HCT116 (cell line): ENCODE measurements at regions not wholly inside any gene's neighbourhood (a gene's known extent, or its start where the extent isn't known, plus 50 kb on each side); places are given as distances from the start of the nearest gene placed in this dataset.

Experiments used
- ATAC-seq: fragments of 200-7000 bp; cut with Tn5 transposase; 2 replicates; pipeline ENCODE4 v1.9.1; 2020; ENCODE audit warnings: mild to moderate bottlenecking, moderate library complexity
- BruUV-seq: library from RNA; stranded (reverse); fragments of 400-500 nt; replicated peaks from 2 replicates; lab custom pipeline; 2021; lab: Mats Ljungman, UMichigan
- CTCF ChIA-PET: fragments of 300-600 bp; sonication (Branson Sonifier 250); formaldehyde crosslinking; loops from one replicate; lab custom pipeline; 2021; ENCODE audit warnings: antibody characterized with exemption; lab: Charles Lee
- POLR2A ChIA-PET: fragments of 300-600, 350-600 bp; sonication (Branson Sonifier 250); formaldehyde crosslinking; loops from one replicate; lab custom pipeline; 2021; ENCODE audit warnings: antibody characterized with exemption; lab: Charles Lee
- RAD21 ChIA-PET, 2 experiments: fragments of 300-600 bp; sonication (Branson Sonifier 250); formaldehyde crosslinking; loops; one replicate each; lab custom pipeline; 2023; ENCODE audit warnings: low total read pairs in 2 of 2; ENCODE audit not compliant: uncharacterized antibody in 2 of 2, unreplicated experiment in 2 of 2, low non-redundant PET in 1 of 2; lab: Charles Lee
- DNase-seq: peaks from one replicate; pipeline ENCODE4 v3.0.0-alpha.2; 2010; ENCODE audit warnings: low read depth, low spot score
- H2AFZ ChIP-seq: fragments of 200-600 bp; shearing (Covaris generic), sonication (generic); 2 replicates; pipeline ENCODE4 v1.6.1; 2017; ENCODE audit warnings: low read depth, mixed run types, mixed read lengths, antibody characterized with exemption, low read length; ENCODE audit not compliant: poor library complexity, severe bottlenecking
- H3K27ac ChIP-seq: 2 replicates; pipeline ENCODE4 v1.5.1; 2012; ENCODE audit warnings: low read depth, low read length
- H3K27me3 ChIP-seq: fragments of 200-600 bp; sonication (generic); 2 replicates; pipeline ENCODE4 v1.6.1; 2016; ENCODE audit warnings: mixed run types, low read length, mixed read lengths; ENCODE audit not compliant: insufficient read depth
- H3K36me3 ChIP-seq, 2 experiments: fragments of 200-500 bp in 1 of 2; fragments of 200-600 bp in 1 of 2; sonication (Bioruptor generic) in 1 of 2; sonication (generic) in 1 of 2; 2 replicates each; pipeline versions ENCODE4 v1.5.1 to v1.6.1; 2014 to 2016; ENCODE audit warnings: low read length in 2 of 2, inconsistent platforms in 1 of 2, mixed read lengths in 1 of 2, mixed run types in 1 of 2; ENCODE audit not compliant: insufficient read depth in 2 of 2, control insufficient read depth in 1 of 2
- H3K4me1 ChIP-seq, 2 experiments: fragments of 200-600 bp in 1 of 2; sonication (generic) in 1 of 2; 2 replicates each; pipeline versions ENCODE4 v1.5.1 to v1.6.1; 2012 to 2017; ENCODE audit warnings: low read length in 2 of 2, inconsistent platforms in 1 of 2, mild to moderate bottlenecking in 1 of 2, mixed read lengths in 1 of 2, mixed run types in 1 of 2, moderate library complexity in 1 of 2; ENCODE audit not compliant: insufficient read depth in 2 of 2, control insufficient read depth in 1 of 2
- H3K4me2 ChIP-seq: fragments of 200-600 bp; sonication (generic); 2 replicates; pipeline ENCODE4 v1.6.1; 2017; ENCODE audit warnings: mixed run types, low read length, mixed read lengths
- H3K4me3 ChIP-seq, 2 experiments: fragments of 200-600 bp in 1 of 2; sonication (generic) in 1 of 2; replicated peaks in 1 of 2; 2 replicates each; pipeline ENCODE4 v1.5.1; 2011 to 2016; ENCODE audit warnings: low read length in 2 of 2, control low read depth in 1 of 2, low read depth in 1 of 2, mild to moderate bottlenecking in 1 of 2, mixed read lengths in 1 of 2, mixed run types in 1 of 2
- H3K79me2 ChIP-seq: fragments of 200-600 bp; sonication (generic); 2 replicates; pipeline ENCODE4 v1.6.1; 2017; ENCODE audit warnings: mild to moderate bottlenecking, mixed run types, low read length, moderate library complexity, mixed read lengths; ENCODE audit not compliant: insufficient read depth
- H3K9ac ChIP-seq: fragments of 200-600 bp; sonication (generic); 2 replicates; pipeline ENCODE4 v1.6.1; 2016; ENCODE audit warnings: low read length, mixed read lengths
- H3K9me2 ChIP-seq: fragments of 200-600 bp; sonication (generic), shearing (Covaris generic); 2 replicates; pipeline ENCODE4 v1.6.1; 2017; ENCODE audit warnings: mixed run types, mild to moderate bottlenecking, moderate library complexity; ENCODE audit not compliant: insufficient read depth
- H3K9me3 ChIP-seq, 2 experiments: fragments of 200-500 bp in 1 of 2; fragments of 200-600 bp in 1 of 2; sonication (Bioruptor generic) in 1 of 2; sonication (generic) in 1 of 2; 2 replicates each; pipeline ENCODE4 v1.6.1; 2014 to 2017; ENCODE audit warnings: low read length in 2 of 2, mixed read lengths in 2 of 2, inconsistent platforms in 1 of 2, low read depth in 1 of 2, mild to moderate bottlenecking in 1 of 2, mixed run types in 1 of 2, moderate library complexity in 1 of 2; ENCODE audit not compliant: control insufficient read depth in 1 of 2, insufficient read depth in 1 of 2
- H4K20me1 ChIP-seq: fragments of 200-600 bp; sonication (generic), shearing (Covaris generic); 2 replicates; pipeline ENCODE4 v1.6.1; 2017; ENCODE audit warnings: mixed run types, mild to moderate bottlenecking, moderate library complexity; ENCODE audit not compliant: insufficient read depth
- ATF3 ChIP-seq: IDR thresholded peaks from 2 replicates; pipeline ENCODE4 v1.6.1; 2012
- CEBPB ChIP-seq: IDR thresholded peaks from 2 replicates; pipeline ENCODE4 v1.6.1; 2012; ENCODE audit warnings: low read depth
- EGR1 ChIP-seq: IDR thresholded peaks from 2 replicates; pipeline ENCODE4 v1.6.1; 2012; ENCODE audit warnings: low read depth
- EZH2 ChIP-seq: fragments of 200-600 bp; sonication (generic); IDR thresholded peaks from 2 replicates; pipeline ENCODE4 v1.6.1; 2017; ENCODE audit warnings: antibody characterized with exemption, mixed run types
- EZH2phosphoT487 ChIP-seq: fragments of 200-600 bp; IDR thresholded peaks from 2 replicates; pipeline ENCODE4 v1.6.1; 2018; ENCODE audit warnings: antibody characterized with exemption, borderline replicate concordance
- FOSL1 ChIP-seq: IDR thresholded peaks from 2 replicates; pipeline ENCODE4 v1.6.1; 2012; ENCODE audit warnings: low read depth
- JUND ChIP-seq: IDR thresholded peaks from 2 replicates; pipeline ENCODE4 v1.6.1; 2012
- MAX ChIP-seq: IDR thresholded peaks from 2 replicates; pipeline ENCODE4 v1.6.1; 2012
- POLR2AphosphoS5 ChIP-seq: IDR thresholded peaks from 2 replicates; pipeline ENCODE4 v1.6.1; 2011; ENCODE audit warnings: mild to moderate bottlenecking, low read depth, low read length, moderate library complexity
- SIN3A ChIP-seq: IDR thresholded peaks from 2 replicates; pipeline ENCODE4 v1.6.1; 2012; ENCODE audit warnings: low read depth
- SRF ChIP-seq: IDR thresholded peaks from 2 replicates; pipeline ENCODE4 v1.6.1; 2012; ENCODE audit warnings: low read depth
- YY1 ChIP-seq: IDR thresholded peaks from 2 replicates; pipeline ENCODE4 v1.6.1; 2011; ENCODE audit warnings: low read length, low read depth, moderate library complexity, mild to moderate bottlenecking; ENCODE audit not compliant: insufficient replicate concordance; ENCODE audit errors: extremely low read depth
- ZFX ChIP-seq: fragments of 450-650 bp; IDR thresholded peaks from 2 replicates; pipeline ENCODE4 v1.6.1; 2017
- intact Hi-C: fragments of 100-400 bp; cut with micrococcal nuclease; formaldehyde crosslinking; loops from 2 replicates; pipeline ENCODE4 v1.10.0; 2022
- TF ChIP-seq, protein P1 (sequence below): IDR thresholded peaks from 2 replicates; pipeline ENCODE4 v1.6.1; 2012; ENCODE audit warnings: low read depth

- BruUV-seq, result no TSS peak
- Histone ChIP-seq H3K4me1 (no peaks in the 10 kb centered on the region), H3K27ac (no peak overlapping the region), H4K20me1 (no peaks in the 10 kb centered on the region), H3K9ac (no peak overlapping the region), H3K27me3 (no peaks in the 10 kb centered on the region), H3K79me2 (no peaks in the 10 kb centered on the region), H3K4me2 (no peak overlapping the region), H2AFZ (no peak overlapping the region), H3K36me3 (no peaks in the 10 kb centered on the region), H3K4me3 (no peak overlapping the region), H3K9me2 (no peaks in the 10 kb centered on the region), H3K9me3 (no peaks in the 10 kb centered on the region)
- ChIA-PET RAD21 (no interaction called here), CTCF (no interaction called here), POLR2A (no interaction called here)
- no peak for DNase-seq
- intact Hi-C loops, result no loop called here
- TF ChIP-seq EZH2 (no peak), POLR2AphosphoS5 (no peak), ZFX (no peak), SIN3A (no peak), EZH2phosphoT487 (no peak), JUND (no peak), CEBPB (no peak), SRF (no peak), MAX (no peak), YY1 (no peak), FOSL1 (no peak), EGR1 (no peak), ATF3 (no peak)
- TF ChIP-seq, protein P1, sequence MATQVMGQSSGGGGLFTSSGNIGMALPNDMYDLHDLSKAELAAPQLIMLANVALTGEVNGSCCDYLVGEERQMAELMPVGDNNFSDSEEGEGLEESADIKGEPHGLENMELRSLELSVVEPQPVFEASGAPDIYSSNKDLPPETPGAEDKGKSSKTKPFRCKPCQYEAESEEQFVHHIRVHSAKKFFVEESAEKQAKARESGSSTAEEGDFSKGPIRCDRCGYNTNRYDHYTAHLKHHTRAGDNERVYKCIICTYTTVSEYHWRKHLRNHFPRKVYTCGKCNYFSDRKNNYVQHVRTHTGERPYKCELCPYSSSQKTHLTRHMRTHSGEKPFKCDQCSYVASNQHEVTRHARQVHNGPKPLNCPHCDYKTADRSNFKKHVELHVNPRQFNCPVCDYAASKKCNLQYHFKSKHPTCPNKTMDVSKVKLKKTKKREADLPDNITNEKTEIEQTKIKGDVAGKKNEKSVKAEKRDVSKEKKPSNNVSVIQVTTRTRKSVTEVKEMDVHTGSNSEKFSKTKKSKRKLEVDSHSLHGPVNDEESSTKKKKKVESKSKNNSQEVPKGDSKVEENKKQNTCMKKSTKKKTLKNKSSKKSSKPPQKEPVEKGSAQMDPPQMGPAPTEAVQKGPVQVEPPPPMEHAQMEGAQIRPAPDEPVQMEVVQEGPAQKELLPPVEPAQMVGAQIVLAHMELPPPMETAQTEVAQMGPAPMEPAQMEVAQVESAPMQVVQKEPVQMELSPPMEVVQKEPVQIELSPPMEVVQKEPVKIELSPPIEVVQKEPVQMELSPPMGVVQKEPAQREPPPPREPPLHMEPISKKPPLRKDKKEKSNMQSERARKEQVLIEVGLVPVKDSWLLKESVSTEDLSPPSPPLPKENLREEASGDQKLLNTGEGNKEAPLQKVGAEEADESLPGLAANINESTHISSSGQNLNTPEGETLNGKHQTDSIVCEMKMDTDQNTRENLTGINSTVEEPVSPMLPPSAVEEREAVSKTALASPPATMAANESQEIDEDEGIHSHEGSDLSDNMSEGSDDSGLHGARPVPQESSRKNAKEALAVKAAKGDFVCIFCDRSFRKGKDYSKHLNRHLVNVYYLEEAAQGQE, result no peak
- ATAC-seq, result no peak
These were observed 326.2 kb upstream of the NAV3 start for GRCh38 chr12:77504466-77504865.
